Stimulated activated CD8-positive, alpha-beta memory T cell treated with anti-CD3 and anti-CD28 coated beads, Interleukin-12 subunit alpha, Interleukin-12 subunit beta, amount 100 ng/mL, for 1 hour (primary cell): ENCODE measurements at regions not wholly inside any gene's neighbourhood (a gene's known extent, or its start where the extent isn't known, plus 50 kb on each side); places are given as distances from the start of the nearest gene placed in this dataset.

Experiments
- DNase-seq: peaks from one replicate; pipeline ENCODE4 v3.0.0-alpha.2; 2020; ENCODE audit warnings: low read depth

DNA sequence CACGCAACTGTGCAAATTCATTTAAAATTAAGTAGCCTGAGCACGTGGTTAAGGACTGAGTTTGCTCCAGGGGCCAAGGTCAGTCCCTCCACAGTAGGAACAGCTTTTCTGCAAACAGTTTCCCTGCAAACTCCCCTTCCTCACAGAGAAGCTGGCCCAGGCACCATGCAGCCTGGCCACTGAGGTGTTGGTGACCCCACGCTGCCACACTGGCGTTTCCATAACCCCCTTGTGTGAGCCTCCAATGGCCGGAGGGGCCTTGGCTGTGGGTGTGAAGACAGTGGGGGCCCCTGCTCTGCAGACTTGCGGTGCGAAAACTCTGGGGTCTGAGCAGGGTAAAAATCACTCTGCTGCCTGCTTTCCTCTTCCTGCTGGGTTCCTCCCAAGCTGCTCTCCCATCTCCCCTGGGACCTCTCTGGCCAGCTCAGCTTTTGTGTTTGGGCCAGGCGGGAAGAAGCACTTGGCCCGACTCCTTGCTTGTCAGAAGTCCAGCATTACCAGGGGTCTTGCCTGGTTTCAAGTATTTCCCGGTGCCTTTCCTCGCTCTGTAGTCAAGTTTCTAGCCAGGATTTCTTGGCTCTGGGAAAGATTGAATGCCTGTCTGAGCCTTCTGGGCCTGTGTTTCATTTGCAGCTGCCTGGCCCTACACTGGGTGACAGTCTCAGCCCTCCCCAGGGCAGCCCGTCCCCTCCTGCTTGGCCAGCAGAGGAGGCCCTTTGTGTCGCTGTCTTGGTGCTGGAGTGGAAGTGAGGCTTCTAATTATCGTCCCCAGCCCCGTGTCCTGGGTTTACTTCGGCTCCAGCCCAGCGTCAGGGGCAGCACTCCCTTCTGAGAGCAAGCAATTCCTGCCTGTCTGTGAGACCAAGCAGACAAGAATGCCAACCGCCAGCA is 131.4 kb upstream of the SLC1A4 start:
- no peak for DNase-seq

DNA sequence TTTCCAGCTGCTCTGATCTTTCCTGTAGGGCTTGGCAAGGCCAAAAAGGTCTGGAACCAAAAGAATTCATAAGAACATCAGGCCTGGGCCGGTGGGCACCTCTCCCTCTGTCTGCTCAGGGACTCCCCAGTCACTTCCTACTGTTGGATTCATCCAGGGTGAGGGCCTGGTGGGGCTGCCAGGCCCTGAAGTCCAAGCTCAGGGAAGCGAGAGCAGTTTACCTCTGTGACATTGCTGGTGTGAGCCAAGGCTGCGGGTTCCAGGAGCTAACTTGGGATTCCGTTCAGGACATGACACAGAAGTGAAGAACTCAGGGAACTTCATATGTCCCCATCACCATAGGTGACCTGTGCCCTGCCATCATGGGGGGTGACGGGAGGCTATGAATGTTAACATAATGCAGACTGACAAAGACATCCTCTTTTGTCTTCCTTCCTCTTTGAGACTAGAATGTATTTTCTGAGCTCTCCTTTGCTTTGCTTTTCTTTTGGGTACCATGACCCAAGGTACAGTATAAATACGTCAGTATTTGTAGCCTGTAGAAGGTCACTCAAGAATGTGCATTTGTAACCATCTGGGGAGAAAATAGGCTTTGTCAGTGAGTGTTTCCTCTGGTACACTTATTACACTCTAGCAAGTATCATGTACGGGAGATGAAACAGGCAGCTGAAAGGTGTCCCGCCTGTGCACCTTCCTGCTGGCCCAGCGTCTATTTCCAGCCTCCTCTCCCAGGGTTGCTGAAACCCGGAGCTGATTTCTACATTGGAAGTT is 130.5 kb upstream of the SLC1A4 start:
- DNase-seq, result no peak

DNA sequence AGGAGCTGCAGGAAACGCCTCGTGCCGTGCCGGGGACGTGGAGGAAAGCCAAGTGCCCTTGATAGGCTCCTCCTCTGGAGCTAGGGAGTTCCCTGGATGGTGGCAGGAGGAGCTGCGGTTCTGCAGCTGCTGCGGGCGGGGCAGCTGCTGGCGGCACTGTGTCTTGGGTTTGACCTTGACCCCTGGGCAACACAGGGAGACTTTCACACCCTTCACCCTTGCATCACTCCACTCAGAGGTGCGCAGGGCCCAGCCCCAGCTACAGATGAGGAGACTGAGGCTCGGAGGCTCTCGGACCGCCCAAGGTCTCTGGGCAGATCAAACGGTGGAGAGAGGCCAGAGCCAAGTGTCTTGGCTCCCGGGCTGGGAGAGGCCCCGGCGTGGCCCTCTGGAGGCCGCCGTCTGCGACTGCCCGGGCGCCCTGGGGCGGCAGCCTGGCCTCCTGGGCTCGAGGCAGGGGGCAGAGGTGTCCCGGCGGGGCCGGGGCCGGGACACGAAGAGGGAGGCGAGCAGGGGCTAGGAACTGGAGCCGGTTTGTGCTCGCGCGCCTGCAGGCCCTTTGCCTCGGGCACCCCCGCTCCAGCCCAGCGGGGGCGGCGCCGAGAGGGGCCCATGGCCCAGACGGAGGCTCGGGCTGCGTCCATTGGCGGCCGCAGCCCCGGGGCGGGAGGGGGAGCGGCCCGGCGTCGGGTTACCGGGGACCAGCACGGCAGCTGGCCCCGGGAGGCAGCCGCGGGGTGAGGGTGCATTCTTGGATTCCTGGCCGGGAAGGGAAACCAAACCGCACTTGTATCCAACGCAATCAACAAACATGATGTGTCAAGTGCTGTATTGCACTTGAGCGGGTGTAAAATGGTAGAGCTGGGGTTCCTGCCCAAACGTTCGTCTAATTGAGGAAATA is 129.6 kb upstream of the SLC1A4 start:
- DNase-seq, result no peak

DNA sequence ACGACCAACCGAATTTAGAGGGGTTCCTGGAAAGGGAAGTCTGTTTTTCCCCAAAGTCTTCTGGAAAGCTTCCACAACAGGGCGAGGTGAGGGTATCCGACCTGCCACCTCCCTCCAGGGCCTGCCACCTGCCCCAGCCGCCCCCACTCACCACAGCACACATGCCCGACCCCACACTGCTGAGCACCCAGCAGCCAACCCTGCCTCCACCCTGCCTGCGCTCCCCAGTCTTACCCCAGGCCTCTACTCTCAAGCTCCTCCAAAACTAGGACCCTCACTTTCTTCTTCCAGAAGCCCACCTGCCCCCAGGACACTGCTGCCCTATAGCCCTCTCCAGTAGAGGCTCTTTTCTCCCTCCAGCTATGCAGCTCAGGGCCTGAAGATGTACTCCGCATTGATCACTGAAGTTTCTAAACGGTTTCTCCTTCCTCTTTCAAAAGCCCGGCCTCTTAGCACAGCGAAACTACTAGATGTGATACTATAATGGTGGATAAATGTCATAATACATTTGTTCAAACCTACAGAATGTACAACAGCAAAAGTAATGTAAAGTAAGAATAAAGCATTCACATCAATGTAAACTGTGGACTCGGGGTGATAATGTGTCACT is 128.8 kb upstream of the SLC1A4 start:
- no peak for DNase-seq

DNA sequence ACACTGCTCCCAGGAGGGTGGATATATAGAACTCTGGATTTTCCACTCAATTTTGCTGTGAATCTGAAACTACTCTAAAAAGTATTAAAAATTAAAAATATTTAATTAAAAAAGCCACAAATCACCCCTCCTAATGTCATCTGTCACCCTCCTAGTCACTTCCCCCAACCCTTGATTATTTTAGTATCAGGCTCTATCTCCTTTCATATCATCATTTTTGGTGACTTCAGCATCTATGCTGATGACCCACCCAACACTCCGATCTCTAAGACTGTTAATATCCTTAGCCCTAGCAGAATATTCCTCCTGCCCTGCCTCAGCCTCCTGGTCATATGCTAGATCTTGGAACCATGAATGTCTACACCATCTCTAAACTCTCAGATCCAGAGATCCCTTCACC is 128.3 kb upstream of the SLC1A4 start:
- no peak for DNase-seq

DNA sequence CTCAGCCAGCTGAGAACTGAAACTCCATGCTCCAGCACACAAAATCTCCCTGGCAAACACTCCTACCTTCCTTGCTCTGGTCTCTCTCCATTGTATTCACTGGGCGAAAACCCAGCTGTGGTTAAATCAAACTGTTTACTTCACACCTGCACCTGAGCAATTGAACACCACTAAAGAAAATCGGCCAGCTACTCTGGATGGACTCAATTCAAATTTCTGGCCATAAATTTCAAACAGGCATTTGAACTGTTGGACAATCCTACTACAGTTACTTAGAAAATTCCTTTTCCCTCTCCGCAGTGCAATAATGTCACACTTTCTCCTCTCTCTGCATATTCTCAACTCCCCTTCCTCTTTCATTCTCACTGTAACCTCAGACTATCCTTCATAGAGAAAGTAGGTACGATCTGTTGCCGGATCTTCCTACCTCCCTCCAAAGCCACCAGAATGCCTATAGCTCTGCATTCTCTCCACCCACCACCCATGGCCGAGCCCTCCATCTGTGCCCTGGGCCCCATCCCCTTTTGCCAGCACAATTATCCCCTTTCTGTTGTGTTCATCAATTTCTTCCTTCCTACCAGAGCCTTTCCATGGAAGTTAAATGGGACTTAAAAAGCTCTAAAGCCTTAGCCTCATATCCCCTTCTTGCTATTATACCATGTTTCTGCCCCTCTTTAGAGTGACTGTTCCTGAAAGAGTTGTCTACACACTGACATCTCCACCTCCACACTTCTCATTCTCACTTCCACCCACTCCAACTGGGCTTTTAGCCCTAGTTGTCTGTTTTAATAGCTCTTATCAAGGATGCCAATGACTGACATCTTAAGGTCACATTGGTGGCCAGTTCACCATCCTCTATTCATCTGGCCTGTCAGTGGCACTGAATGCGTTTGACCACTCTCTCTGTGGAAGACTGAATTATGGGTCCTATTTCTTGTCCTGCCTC is 127.5 kb upstream of the SLC1A4 start:
- DNase-seq, result no peak

DNA sequence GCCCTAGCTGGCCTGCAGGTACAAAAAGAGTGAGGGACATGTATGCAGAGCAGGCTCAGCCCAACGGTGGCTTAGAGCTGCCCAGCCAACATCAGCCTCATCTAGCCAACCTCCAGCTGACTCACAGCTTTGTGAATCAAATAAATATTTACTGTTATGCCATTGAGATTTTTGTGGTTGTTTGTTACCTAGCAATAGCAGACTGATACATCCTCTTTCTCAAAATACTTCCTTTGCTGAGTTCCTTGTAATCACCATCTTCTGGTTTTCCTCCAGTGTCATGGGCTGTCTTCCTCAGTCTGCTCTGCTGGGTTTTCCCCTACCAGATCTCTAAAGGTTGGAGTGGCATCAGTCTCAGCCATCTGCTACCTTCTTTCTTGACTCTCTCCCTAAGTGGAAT is 126.6 kb upstream of the SLC1A4 start:
- no peak for DNase-seq

DNA sequence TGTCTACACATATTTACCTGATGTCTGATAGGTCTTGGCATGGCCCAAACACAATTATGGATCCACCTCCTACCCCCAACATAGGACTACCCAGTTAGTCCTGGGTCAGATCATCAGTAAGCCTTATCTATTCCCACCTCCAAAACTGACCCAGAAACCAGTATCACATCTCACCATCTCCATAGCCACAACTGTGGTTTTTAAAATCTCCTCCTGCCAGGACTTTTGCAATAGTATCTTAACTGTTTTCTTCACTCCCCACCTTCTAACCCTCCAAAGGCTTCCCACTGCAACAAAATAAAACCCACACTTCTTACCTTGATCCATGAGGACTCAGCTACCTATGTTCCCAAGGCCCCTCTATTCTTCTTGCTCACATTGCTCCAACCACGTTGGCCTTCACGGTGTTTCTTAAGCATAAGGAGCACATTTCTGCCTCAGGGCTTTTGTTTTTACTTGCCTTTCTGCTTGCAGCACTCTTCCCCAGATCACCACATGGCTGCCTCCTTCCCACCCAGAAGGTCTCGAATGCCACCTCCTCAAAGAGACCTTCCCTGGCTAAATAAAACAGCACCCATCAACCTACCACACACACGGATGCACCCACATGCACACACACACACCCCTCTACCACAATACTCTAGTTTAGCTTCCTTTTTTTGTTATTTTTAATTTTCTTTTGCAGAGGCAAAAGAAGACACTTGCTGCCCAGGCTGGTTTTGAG is 125.9 kb upstream of the SLC1A4 start:
- no peak for DNase-seq

DNA sequence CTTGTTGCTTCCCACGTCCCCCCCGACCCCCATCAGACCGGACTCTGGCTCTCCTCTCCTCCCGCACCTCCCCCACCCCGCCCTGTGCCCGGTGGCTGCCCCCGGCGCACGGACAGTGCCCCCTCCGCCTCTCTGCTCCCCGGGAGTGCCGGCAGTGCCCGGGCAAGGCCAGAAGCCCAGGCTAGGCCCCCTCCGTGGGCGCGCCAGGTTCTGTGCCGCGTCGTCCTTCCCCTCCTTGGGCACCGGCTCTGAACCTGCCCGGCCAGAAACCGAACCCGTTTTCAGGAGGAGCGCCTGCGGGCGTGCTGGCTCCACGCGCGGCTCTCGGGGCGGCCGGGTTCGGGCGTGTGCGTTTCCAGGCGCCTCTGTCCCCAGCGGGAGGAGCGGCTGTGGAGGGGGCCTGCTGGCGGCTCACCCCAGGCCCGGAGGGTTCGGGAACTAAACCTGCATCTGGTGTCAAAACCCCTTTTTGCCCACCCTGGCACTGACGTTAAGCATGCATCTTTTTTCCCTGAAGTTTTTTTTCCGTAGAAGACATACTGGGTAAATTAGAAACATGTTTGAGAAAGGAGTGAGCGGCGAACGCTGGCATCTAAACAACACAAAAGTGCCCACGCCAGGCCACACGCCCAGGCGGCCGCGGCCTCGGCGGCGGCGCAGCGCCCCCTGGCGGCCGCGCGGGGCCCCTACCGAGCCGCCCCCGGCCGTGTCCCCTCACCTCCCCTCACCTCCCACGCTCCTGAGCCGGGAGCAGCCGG is 123.9 kb upstream of the SLC1A4 start:
- peak; percentile 40 for DNase-seq

DNA sequence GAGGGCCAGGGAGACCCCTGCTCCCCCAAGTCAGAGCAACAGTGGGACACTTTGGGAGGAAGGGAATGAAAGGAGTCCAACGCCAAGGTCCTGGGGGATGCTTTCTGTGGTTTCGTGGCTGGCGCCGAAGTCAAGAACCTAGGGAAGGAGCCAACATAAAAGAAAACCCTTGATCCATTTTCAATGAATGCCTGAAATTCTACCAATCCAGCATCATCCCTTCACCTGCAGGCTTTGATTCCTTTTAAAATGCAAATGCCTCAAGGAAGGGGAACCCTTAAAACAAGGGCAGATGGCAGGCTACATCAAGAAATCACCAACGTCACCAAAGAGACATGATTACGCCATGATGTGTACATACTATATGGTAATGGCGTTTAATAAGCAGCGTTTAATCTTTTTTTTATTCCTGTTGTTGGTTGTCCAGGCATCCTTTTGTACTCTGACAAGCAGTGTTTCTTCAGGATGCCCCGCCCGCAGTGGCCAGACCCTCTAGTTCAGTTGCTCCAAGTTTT is 123.3 kb upstream of the SLC1A4 start:
- no peak for DNase-seq

DNA sequence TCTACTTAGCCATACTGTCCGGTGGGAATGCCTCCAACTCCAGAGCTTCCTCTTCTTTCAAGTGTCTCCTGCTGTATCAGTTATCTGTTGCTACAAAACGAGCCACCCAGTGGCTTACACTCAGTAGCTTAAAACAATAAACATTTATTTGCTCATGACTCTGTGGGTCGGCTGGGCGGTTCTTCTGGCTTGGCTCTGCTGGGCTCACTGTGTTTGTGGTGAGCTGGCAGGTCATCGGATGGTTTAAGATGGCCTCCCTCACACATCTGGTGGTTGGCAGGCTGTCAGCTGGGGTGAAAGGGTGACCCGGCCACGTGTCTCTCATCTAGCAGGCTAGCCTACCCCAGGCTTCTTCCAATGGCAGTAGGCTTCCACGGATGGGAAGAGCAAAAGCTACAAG is 122.4 kb upstream of the SLC1A4 start:
- DNase-seq, result no peak

DNA sequence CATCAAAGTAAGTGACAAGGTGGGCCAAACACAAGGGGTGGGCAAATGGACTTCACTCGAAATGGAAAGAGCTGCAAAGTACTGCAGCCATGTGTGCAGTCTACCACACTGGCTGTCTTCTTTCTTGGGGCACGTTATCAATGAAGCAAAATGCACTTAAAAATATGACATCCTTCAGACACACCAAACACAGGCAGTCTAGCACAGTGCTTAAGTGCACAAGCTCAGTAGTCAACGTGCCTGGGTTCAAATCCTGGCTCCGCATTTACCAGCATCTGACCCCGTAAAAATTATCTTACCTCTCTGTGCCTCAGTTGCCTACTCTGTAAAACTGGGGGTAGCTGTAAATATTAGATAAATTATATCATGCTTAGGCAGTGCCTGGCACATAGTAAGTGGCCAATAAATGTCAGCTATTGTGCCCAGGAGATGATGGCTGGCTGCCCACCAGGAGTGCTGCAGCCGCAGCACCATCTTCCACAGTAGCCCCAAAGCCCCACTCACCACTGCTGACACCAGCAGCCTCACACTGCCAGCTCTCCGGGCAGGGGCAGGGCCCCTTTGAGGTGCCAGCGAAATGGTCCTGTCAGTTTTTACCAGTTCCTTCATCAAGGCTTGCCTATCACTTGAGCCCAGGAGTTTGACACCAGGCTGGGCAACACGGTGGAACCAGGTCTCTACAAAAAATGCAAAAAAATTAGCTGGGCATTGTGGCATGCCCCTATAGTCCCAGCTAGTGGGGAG is 121.8 kb upstream of the SLC1A4 start:
- no peak for DNase-seq

DNA sequence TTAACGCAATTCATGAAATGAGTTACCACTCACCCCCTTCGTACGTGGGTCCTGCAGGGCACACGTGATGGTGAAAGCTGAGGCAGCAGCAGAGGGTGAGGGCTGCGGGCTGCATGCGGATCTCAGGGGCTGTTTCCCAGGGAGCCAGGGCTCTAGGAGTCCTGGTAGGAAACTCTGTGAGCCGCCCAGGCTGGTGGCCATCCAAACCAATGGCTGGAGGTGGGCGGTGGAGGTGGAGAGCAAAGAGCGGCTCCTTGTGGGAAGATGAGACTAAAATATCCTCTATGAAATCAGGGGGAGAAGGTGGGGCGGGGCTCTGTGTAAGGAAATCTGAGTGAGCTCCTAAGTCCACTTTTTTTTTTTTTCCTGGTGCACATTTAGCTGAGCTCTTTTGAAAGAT is 120.1 kb upstream of the SLC1A4 start:
- DNase-seq, result no peak

DNA sequence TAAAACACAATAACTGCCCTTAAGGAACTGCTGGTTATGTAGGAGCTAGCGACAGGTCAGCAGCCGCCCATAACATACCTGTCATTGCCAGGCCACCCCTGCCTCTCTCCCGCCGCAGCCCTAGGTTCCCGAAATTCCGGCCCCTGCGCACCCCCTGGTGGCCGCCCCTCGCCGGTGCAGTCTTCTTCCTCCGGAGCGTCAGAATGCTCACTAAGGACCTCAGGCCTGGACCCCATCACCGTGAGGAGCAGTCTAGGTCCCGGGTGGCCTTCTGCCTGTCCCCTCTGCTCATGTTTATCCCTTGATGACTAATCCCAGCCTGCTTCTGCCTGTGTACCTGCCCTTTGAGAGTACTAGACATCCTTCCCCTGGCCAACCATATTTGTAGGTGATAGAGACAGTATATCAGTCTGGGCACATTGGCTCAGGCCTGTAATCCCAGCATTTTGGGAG is 115.7 kb upstream of the SLC1A4 start:
- peak; percentile 69 for DNase-seq

DNA sequence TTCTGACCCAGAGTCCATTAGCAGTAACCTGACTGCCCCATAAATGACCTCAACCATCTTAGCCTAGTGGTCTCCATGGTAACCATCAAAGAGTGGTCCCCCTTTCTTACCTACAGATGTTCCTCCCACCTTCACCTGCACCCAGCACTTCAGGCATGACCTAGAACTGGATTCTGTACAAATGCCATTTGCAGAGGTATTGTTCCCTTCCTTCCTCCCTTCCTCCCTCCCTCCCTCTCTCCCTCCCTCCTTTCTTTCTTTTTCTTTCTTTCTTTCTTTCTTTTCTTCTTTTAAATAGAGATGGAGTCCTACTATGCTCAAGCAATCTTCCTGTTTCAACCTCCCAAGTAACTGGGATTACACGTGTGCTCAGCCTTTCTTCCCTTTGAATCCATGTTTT is 114.6 kb upstream of the SLC1A4 start:
- no peak for DNase-seq

DNA sequence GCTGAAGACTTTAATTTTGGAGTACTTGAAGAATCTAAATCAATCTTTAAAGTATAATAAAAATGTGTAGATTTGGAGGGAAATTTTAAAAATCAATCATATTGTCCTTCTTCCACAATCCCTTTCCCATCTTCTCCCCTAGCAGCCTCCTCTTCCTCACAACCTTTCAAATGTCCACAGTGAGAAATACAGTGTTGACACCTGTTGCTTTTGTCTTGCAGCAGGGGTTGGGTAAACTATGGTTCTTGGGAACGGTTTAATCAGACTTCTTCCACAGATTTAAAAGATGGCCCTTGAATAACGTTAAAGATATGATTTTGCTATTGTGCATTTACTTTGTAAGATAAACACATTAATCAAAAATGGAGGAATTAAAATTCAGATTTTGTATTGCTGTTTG is 113.8 kb upstream of the SLC1A4 start:
- DNase-seq, result no peak

DNA sequence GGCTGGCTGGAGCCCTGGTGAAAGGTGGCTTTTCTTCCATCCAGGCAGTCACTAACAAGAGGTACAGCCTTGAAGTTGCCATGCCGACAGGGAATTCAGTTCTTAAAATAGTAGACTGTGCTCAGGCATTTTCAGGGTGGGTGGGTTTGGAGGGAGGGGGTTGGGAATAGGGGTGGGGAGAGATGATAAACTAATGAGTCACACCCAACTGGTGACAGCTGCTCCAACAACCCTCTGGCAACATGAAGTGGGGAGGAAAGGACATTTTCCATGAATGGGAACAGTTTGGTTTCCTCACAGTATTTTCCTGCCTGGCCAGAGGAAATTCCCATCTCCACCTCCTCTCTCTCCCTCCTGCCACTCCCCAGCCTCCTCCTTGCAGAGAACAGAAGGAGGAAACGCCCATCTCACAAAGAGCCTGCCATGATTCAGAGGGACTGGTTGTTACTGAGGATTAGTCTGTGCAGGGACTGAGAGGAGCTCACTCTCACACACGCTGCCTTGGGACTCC is 113.0 kb upstream of the SLC1A4 start:
- DNase-seq, result no peak

DNA sequence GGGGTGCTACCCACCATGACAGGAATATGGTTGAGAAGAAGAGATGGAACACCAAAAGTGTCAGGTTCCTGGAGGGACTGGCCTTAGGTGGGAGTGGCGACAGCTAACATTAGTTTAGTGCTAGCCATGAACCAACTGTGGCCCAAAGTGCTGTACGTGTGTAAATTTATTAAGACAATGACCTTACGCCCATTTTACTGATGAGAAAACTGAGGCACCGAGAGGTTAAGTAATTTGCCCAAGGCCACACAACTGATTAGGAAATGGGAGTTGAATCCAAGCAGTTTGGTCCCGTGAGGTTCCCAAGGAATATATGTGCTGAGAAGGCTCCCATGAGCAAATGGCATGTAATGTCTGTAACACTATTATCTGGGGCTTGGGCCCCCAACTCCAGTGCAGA is 109.5 kb upstream of the SLC1A4 start:
- DNase-seq, result no peak
